CD4-positive, alpha-beta T cell treated with Interferon alpha-2 for 1 hour (primary cell): ENCODE measurements at regions not wholly inside any gene's neighbourhood (a gene's known extent, or its start where the extent isn't known, plus 50 kb on each side); places are given as distances from the start of the nearest gene placed in this dataset.

Experiments used
- DNase-seq, 2 donors: peaks; one replicate each; pipeline ENCODE4 v3.0.0-alpha.2; 2020 to 2022

DNA sequence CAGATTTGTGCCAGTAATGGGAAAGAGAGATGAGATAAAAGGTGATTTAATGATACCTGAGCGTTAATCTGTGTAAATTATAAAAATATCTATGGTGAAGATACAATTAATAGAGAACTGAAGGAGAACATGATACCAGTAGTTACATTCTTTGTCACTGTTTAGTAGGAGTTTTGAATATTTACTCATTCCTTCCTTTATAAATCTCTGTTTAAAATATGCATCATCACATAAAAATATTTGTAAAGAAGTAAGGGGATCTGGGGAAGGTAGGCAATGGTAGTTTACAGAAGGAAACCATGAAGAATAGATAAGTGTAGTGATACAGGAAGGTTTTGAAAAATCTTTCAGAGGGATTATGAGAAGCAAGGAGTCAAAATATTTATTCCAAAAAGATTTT lies 190.6 kb upstream of the PCDH18 start:
- DNase-seq, result no peak

GRCh38 chr4:137711502-137711901 lies 179.2 kb upstream of the PCDH18 start:
- no peak for DNase-seq

DNA sequence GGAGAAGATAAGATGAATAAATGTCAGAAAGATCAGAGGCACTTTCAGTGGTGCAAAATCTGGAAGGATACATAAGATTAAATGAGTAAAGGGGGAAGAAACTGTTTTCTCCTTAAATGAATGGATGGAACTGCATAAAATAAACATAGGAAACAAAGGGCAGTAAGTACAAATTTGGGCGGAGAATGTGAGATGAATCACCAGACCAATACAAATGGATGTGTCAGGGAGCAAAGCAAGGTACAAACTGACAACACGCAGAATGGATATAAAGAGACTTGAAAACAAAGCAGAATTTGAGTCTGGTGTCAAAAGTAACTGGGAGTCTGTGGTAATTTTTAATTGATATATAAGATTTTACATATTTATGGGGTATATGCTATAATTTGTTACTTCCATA lies 175.3 kb upstream of the PCDH18 start:
- DNase-seq, result no peak

- no peak for DNase-seq
These were observed 174.9 kb upstream of the PCDH18 start for GRCh38 chr4:137707102-137707620.

GRCh38 chr4:137705171-137705783 lies 173.0 kb upstream of the PCDH18 start:
- DNase-seq, result no peak

DNA sequence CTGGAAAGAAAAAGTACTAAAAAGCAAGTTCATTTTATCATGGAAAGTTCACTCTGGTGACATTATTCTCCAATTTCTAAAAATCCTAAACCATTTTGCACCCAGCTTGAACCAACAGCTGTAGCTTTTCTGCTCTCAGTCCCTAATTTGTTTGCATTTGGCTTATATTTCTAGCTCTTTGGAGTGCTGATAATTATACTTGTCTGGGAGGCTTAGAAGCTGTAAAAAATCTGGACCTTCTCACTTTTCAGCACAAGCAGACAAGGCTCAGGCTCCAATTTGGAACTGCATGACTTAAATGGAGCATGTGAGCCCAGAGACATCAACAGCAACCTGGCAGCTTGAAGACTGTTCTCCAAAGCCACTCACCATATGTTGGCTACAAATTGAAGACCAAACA lies 170.9 kb upstream of the PCDH18 start:
- no peak for DNase-seq

GRCh38 chr4:137702512-137702911 lies 170.2 kb upstream of the PCDH18 start:
- no peak for DNase-seq

DNA sequence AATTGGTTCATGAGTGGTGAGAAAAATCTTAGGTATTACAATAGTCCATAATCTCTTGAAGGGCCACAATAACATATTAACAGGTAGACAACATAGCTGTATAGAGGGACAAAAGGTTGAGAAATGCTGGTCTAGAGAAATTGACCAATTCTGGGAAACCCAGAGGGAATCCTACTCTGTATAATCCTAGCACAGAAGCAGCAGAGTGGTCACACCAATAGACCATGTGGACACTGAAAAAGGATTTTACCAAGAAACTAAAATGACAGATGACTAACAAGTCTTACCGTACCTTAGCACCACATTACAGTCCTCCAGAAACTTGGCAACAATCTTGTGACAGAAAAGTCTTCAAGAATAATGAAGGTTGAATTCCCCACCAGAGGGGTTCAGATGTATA lies 169.1 kb upstream of the PCDH18 start:
- no peak for DNase-seq

- DNase-seq, result no peak
These were observed 168.5 kb upstream of the PCDH18 start for GRCh38 chr4:137700751-137701150.

GRCh38 chr4:137700072-137700471 lies 167.8 kb upstream of the PCDH18 start:
- no peak for DNase-seq

DNA sequence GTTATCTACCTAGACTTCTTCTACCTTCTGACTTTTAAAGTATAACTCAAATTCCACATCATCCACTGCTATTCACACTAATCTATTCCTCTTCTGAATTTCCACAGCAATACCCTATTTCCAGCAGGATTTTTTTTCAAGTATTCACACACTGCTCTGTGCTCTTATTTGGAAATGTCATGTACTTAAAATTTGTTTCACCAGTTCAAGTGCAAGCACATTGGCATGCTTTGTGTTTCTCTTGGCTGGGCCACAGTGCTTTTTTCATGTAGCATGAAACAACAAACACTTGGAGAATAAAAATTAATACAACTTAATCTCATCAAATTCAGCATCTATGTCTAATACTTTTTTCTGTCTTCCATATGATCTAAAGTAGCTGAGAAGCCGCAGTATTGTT lies 161.8 kb upstream of the PCDH18 start:
- no peak for DNase-seq

DNA sequence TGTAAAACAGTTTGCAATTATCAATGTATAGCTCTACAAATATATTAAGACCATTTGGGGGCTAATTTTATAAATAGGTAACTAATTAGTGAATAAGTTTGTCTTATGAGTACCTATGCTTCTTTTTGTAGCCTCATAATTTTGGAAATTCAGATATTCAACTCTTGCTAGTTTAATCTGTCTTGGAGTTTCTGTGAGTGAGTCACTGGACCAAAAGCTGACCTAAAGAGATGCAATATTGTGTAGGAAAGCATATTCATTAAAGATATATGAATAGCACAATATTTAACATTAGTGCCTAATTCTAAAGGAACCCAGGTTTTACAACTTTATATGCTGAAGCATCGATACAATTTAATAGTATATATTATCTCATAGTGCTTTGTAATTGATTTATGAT lies 161.3 kb upstream of the PCDH18 start:
- DNase-seq, result no peak

DNA sequence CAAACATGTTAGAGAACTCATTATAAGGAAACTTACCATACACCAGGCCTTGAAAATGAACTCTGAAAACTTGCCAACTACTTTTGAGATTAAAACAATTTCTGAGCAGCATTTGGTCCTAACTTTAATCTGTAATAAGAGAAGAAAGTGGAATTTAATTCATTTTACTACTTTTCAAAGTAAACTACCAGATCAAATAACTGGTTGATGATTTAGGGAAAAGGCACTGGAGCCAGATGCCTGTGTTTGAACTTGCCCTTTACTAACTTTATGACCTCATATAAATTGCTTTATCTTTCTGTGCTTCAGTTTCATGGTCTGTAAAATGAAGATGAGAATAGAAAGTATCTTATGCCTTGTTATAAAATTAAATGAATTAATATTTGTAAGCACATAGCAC lies 159.9 kb upstream of the PCDH18 start:
- no peak for DNase-seq

GRCh38 chr4:137688651-137689050 lies 156.4 kb upstream of the PCDH18 start:
- DNase-seq, result no peak

DNA sequence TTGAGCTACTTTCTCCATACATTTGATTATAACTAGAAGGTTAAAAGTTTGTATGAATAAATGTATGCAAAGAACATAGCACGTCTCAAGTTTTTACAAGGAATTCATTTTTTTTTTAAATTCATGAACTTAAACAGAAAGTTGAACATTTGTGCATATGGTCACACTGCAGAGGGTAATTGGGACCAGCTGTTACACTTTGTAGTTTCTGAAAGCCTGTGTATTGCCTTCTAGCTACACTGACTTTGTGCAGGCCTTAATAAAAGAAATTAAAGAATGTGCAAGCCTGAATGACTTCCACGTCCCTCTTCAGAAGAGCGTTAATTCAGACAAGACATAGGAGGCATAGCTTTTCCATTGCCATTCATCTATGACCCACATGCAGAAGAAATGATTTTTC lies 153.1 kb upstream of the PCDH18 start:
- no peak for DNase-seq

- no peak for DNase-seq
These were observed 148.8 kb upstream of the PCDH18 start for GRCh38 chr4:137681081-137681480.

GRCh38 chr4:137678796-137679195 lies 146.5 kb upstream of the PCDH18 start:
- no peak for DNase-seq

GRCh38 chr4:137677863-137678262 lies 145.6 kb upstream of the PCDH18 start:
- DNase-seq, result no peak

DNA sequence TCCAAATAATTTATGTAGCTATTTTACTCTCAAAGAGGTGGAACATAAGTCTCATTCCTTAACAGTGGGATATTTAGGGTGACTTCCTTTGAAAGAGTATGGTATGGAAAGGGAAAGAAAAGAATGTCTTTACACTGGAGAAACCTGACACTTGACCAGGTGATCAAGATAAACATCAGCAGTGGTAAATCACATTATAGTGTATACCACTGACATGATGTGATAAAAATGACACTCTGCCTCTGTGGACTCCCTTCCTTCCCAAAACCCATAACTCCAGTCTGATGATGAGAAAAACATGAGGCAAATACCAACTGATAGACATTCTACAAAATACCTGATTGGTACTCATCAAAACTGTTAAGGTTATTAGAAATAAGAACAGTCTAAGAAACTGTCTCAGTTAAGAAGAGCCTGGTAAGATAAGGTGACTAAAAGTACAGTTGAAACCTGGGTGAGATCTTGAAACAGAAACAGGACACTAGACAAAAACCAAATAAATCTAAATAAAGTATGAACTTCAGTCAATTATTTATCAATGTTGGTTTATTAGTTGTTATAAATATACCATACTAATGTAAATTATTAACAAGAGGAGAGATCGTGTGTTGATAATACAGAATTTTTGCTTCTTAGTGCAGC lies 144.2 kb upstream of the PCDH18 start:
- no peak for DNase-seq

- no peak for DNase-seq
These were observed 141.8 kb upstream of the PCDH18 start for GRCh38 chr4:137674066-137674465.

- DNase-seq, result no peak
These were observed 136.7 kb upstream of the PCDH18 start for GRCh38 chr4:137668885-137669545.

DNA sequence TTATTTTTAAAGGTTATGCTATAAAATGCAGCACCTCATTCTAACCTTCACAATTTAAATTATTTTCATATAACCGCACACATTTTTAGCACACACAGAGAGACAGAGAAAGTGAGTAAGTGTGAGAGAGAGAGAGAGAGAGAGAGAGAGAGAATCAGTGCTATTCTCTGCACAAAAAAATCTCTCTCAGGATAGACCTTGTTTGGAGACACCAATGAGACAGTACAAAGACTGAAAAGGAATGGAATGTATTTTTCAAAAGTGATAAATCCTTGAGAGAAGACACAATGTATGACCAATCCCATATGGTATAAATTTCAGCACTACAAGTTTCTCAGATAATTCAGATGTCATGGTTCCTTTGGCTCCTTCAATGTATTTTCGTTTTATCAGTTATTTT lies 132.1 kb upstream of the PCDH18 start:
- DNase-seq, result no peak

- no peak for DNase-seq
These were observed 131.7 kb upstream of the PCDH18 start for GRCh38 chr4:137664046-137664387.

GRCh38 chr4:137663251-137664045 lies 131.2 kb upstream of the PCDH18 start:
- no peak for DNase-seq
